RWPE2 (cell line): ENCODE measurements at regions not wholly inside any gene's neighbourhood (a gene's known extent, or its start where the extent isn't known, plus 50 kb on each side); places are given as distances from the start of the nearest gene placed in this dataset.

Experiments used
- ATAC-seq: fragments of 200-7000 bp; cut with Tn5 transposase; 3 replicates; pipeline ENCODE4 v1.9.1; 2021; ENCODE audit warnings: low read depth
- DNase-seq: peaks from one replicate; pipeline ENCODE4 v3.0.0-alpha.2; 2020; ENCODE audit warnings: low spot score
- H3K27ac ChIP-seq: fragments of 450-650 bp; 2 replicates; pipeline ENCODE4 v1.5.1; 2017; ENCODE audit warnings: mild to moderate bottlenecking; ENCODE audit not compliant: poor library complexity, severe bottlenecking
- H3K27me3 ChIP-seq: fragments of 250-450 bp; sonication (Bioruptor Pico); 2 replicates; pipeline ENCODE4 v1.5.1; 2021; ENCODE audit warnings: mild to moderate bottlenecking, moderate library complexity; ENCODE audit not compliant: insufficient read depth, poor library complexity, severe bottlenecking
- H3K36me3 ChIP-seq: fragments of 250-450 bp; sonication (Bioruptor Pico); 2 replicates; pipeline ENCODE4 v1.5.1; 2020; ENCODE audit warnings: low read depth, mild to moderate bottlenecking, moderate library complexity
- H3K4me1 ChIP-seq: fragments of 250-450 bp; sonication (Bioruptor Pico); 2 replicates; pipeline ENCODE4 v1.5.1; 2021; ENCODE audit warnings: mild to moderate bottlenecking, moderate library complexity; ENCODE audit not compliant: insufficient read depth, poor library complexity, severe bottlenecking
- H3K4me3 ChIP-seq: fragments of 250-450 bp; sonication (Bioruptor Pico); 2 replicates; pipeline ENCODE4 v1.5.1; 2021; ENCODE audit warnings: mild to moderate bottlenecking, moderate library complexity; ENCODE audit not compliant: severe bottlenecking
- H3K9me3 ChIP-seq: fragments of 250-450 bp; sonication (Bioruptor Pico); 2 replicates; pipeline ENCODE4 v1.5.1; 2021; ENCODE audit warnings: mild to moderate bottlenecking, moderate library complexity; ENCODE audit not compliant: severe bottlenecking
- CTCF ChIP-seq: fragments of 450-650 bp; IDR thresholded peaks from one replicate; pipeline ENCODE4 v1.5.1; 2017; ENCODE audit warnings: mild to moderate bottlenecking, moderate library complexity; ENCODE audit not compliant: poor library complexity, severe bottlenecking

- no peak overlapping the region for H3K4me3 ChIP-seq
- no peaks in the 10 kb centered on the region for H3K4me1 ChIP-seq
- H3K9me3 ChIP-seq = no peaks in the 10 kb centered on the region
- TF ChIP-seq CTCF = no peak
- ATAC-seq (no peak), DNase-seq (no peak)
- no peak overlapping the region for H3K27ac ChIP-seq
- H3K27me3 ChIP-seq = no peaks in the 10 kb centered on the region
- no peaks in the 10 kb centered on the region for H3K36me3 ChIP-seq
Observed at GRCh38 chr1:36635284-36635683, 152.6 kb upstream of the CSF3R start.

GRCh38 chr1:36628804-36629203 lies 146.1 kb upstream of the CSF3R start:
- Histone ChIP-seq H3K4me1 (no peaks in the 10 kb centered on the region), H3K4me3 (no peak overlapping the region), H3K27ac (no peak overlapping the region), H3K9me3 (no peaks in the 10 kb centered on the region), H3K36me3 (no peaks in the 10 kb centered on the region), H3K27me3 (no peaks in the 10 kb centered on the region)
- ATAC-seq = no peak
- DNase-seq = no peak
- TF ChIP-seq CTCF = no peak

- Histone ChIP-seq H3K36me3 (no peaks in the 10 kb centered on the region), H3K4me3 (no peak overlapping the region), H3K27ac (no peak overlapping the region), H3K9me3 (no peaks in the 10 kb centered on the region), H3K4me1 (no peaks in the 10 kb centered on the region), H3K27me3 (no peaks in the 10 kb centered on the region)
- TF ChIP-seq CTCF = no peak
- ATAC-seq (no peak), DNase-seq (no peak)
Observed at GRCh38 chr1:36626435-36626834, 143.7 kb upstream of the CSF3R start.

GRCh38 chr1:36625935-36626310 lies 143.2 kb upstream of the CSF3R start:
- ATAC-seq (no peak), DNase-seq (no peak)
- TF ChIP-seq CTCF = no peak
- Histone ChIP-seq H3K27ac (no peak overlapping the region), H3K9me3 (no peaks in the 10 kb centered on the region), H3K4me1 (no peaks in the 10 kb centered on the region), H3K4me3 (no peak overlapping the region), H3K36me3 (no peaks in the 10 kb centered on the region), H3K27me3 (no peaks in the 10 kb centered on the region)

- no peaks in the 10 kb centered on the region for H3K27me3 ChIP-seq
- no peak for TF ChIP-seq CTCF
- no peak overlapping the region for H3K4me3 ChIP-seq
- no peaks in the 10 kb centered on the region for H3K9me3 ChIP-seq
- no peak for DNase-seq
- no peak for ATAC-seq
- no peaks in the 10 kb centered on the region for H3K4me1 ChIP-seq
- H3K27ac ChIP-seq = no peak overlapping the region
- no peaks in the 10 kb centered on the region for H3K36me3 ChIP-seq
Observed at GRCh38 chr1:36625253-36625934, 142.7 kb upstream of the CSF3R start.
